ENCODE measurements at regions not wholly inside any gene's neighbourhood (a gene's known extent, or its start where the extent isn't known, plus 50 kb on each side); places are given as distances from the start of the nearest gene placed in this dataset.

DNA sequence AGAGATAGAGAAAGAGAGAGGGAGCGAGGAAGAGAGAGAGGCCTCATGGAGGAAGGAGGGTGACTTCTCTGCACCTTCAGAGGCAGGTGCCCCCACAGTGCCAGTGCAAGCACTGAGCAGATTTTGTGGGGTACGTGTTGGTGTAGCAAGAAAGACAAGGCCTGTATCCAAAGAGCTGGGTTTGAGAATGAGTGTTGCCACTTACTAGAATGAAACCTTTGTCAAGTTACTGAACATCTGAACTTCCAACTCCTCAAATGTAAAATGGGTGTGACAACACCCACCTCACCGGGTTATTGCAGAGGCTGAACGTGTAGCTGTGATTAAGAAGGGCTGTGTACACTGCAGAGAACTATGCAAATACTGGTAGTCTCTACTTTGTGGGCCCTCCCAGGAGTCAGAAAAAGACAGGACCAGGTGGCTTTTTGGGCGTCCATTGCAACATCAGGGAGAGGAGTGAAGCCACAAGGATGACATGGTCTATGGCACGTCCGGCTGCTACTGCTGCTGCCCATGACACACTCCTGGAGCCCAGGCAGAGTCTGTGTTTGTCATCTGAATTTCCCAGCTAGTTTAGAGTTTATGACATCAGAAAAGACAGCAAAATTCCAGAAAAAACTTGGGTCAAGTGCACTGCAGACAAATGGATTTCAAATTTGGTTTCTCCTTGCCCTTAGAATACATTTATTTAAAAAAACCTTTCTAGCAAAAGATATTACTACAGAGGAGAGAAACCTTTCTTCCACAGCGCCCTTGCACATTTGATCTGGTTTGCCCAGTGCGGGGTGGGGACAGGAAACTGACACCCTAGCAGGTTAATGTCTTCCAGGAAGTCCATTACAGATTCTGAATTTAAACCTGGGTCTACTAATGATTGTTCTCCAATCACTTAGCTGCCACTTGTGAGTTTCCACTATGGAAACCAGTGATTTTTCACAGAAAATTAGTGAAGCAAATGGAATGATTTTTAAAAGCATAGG lies 54.0 kb upstream of the ATP12A start:
- Histone ChIP-seq H3K27ac (no peak overlapping the region), H3K4me3 (no peak overlapping the region)
- DNase-seq: peak; percentile 56 to 70

DNA sequence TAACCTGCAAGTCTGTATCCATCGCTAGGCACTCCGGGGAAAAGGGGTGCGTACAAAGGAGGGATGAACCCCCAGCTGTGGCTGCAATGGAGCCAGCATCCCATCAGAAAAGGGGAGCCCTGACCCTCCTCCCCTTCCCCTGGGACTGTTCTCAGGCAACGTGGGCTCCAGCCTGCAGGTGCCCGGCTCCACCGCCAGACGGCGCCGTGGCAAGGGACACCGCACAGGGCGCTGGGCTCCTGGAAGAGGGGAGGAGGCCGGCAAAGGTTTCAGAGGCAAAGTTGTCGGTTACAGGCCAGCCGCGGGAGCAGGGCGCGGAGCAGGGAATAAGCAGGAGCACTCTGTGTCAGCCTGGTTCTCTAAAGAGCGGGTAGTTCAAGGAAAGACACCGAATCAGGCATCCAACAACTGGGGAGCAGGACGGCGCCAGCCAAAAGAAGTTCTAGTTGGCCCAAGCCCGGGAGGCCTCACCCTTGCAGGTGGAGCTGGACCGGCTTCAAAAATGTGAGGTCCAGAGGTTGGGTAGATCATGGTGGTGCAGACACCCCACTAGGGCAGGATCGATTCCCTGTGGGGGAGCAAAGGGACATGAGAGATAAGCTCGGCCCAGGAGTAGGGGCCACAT lies 53.0 kb upstream of the ATP12A start:
- Histone ChIP-seq H3K27ac (no peak overlapping the region), H3K27me3 (no peaks in the 10 kb centered on the region), H3K4me1 (peaks cover 11% of the 10 kb centered on the region; the same call in 1 of the 2 replicates), H3K36me3 (no peaks in the 10 kb centered on the region), H3K4me3 (no peak overlapping the region), H3K9me3 (replicated peaks) (0 out of 2 replicates have a peak, but pooled peaks cover under 1% of the 10 kb centered on the region)
- DNase-seq: no peak

More for the DNA sequence above, 54.0 kb upstream of the ATP12A start:
- Histone ChIP-seq H3K4me1 (peaks cover 11% of the 10 kb centered on the region; the same call in 1 of the 2 replicates), H3K9me3 (replicated peaks) (0 out of 2 replicates have a peak, but pooled peaks cover 2% of the 10 kb centered on the region), H3K36me3 (no peaks in the 10 kb centered on the region), H3K27me3 (no peaks in the 10 kb centered on the region)

DNA sequence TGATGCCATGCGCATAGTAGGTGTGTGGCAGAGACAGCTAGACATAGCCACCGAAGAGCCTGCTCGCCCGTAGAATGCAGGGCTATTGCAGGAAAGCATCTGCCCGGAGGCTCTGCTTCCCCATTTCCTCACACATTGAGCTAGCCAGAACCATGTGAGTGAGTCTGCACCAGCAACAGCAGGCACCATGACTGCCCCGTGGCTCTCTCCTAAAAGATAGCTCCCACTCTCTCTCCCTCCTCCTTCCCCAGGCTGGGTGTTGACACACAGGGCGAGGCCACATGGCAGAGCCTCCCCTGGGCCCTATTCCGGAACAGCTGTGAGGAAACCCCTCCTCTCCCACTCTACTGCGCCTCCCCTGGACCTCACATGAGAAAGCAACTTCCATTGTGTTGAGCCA lies 52.3 kb upstream of the ATP12A start:
- no peaks in the 10 kb centered on the region for H3K36me3 ChIP-seq
- no peaks in the 10 kb centered on the region for H3K27me3 ChIP-seq
- H3K9me3 ChIP-seq (replicated peaks): no peaks in the 10 kb centered on the region
- H3K4me3 ChIP-seq: no peak overlapping the region
- peak; percentile 31 to 34 for DNase-seq
- H3K4me1 ChIP-seq: peaks cover 11% of the 10 kb centered on the region; the same call in 1 of the 2 replicates
- H3K27ac ChIP-seq: no peak overlapping the region

DNA sequence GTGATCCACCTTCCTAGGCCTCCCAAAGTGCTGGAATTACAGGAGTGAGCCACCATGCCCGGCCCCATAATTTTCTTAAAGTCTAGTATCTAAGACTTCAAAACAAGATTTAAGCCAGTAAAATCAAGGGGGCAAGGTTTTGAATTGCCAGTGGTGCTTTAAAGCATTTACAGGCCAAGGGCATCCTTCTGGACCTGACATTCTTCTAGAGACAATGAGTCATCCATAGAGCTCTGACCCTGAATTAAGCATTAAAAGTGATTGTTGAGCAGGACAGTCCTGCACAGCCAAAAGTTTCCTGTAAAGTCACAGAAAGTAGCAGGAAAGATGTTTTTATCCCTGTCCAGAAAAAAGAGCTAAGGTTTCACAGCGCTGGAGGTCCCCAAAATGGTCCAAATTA lies 50.9 kb upstream of the ATP12A start:
- H3K27me3 ChIP-seq: no peaks in the 10 kb centered on the region
- H3K4me1 ChIP-seq: peaks cover 11% of the 10 kb centered on the region; the same call in 1 of the 2 replicates
- H3K27ac ChIP-seq: no peak overlapping the region
- DNase-seq: no peak
- H3K36me3 ChIP-seq: no peaks in the 10 kb centered on the region
- no peaks in the 10 kb centered on the region for H3K9me3 ChIP-seq (replicated peaks)
- H3K4me3 ChIP-seq: no peak overlapping the region

DNA sequence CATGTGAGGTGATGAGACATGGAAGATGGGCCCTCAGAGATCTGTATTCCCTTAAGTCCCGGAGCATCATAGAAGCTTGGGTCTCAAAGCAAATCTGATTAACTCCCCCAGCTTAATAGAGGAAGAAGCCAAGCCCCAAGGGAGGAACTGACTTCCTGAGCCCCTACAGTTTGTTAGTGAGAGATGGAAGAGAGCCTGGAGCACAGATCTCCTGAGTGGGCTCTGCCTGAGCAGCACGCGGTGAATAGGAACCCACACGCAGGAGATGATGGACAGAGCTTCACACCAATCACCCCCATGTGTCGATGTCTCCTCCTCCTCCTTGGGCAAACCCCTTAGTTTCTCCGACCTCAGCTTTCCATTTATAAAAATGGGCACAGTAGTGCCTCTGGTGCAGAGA lies 50.1 kb upstream of the ATP12A start:
- H3K27ac ChIP-seq: no peak overlapping the region
- no peaks in the 10 kb centered on the region for H3K27me3 ChIP-seq
- H3K4me1 ChIP-seq: peaks cover 11% of the 10 kb centered on the region; the same call in 1 of the 2 replicates
- H3K9me3 ChIP-seq (replicated peaks): no peaks in the 10 kb centered on the region
- no peak overlapping the region for H3K4me3 ChIP-seq
- H3K36me3 ChIP-seq: no peaks in the 10 kb centered on the region
- DNase-seq: no peak
